Uterus (tissue), 3 donors: ENCODE measurements at regions not wholly inside any gene's neighbourhood (a gene's known extent, or its start where the extent isn't known, plus 50 kb on each side); places are given as distances from the start of the nearest gene placed in this dataset.

Source experiments
- DNase-seq, 2 donors: peaks; one replicate each; pipeline ENCODE4 v3.0.0-alpha.2; 2019 to 2020
- H3K27ac ChIP-seq, 2 donors: fragments of 200-600 bp; sonication (generic); 1 replicate in 1 of 2; 2 replicates in 1 of 2; pipeline ENCODE4 v1.5.1; 2016 to 2018
- H3K27me3 ChIP-seq, 2 donors: fragments of 200-600 bp; sonication (generic); one replicate each; pipeline ENCODE4 v1.5.1; 2018 to 2019; ENCODE audit warnings: control low read depth in 1 of 2
- H3K36me3 ChIP-seq, 2 donors: fragments of 200-600 bp; sonication (generic); one replicate each; pipeline ENCODE4 v1.5.1; 2019; ENCODE audit warnings: control low read depth in 1 of 2
- H3K4me1 ChIP-seq, 2 donors: fragments of 200-600 bp; sonication (generic); one replicate each; pipeline ENCODE4 v1.5.1; 2018 to 2019; ENCODE audit warnings: control low read depth in 1 of 2
- H3K4me3 ChIP-seq, 2 donors: fragments of 200-600 bp; sonication (generic); 1 replicate in 1 of 2; 2 replicates in 1 of 2; pipeline ENCODE4 v1.5.1; 2018 to 2019; ENCODE audit warnings: mild to moderate bottlenecking in 1 of 2
- H3K9me3 ChIP-seq, 2 donors: fragments of 200-600 bp; sonication (generic); one replicate each; pipeline ENCODE4 v1.5.1; 2019; ENCODE audit warnings: control low read depth in 1 of 2
- CTCF ChIP-seq, 4 experiments: fragments of 200-600 bp in 2 of 4; fragments of 450-650 bp in 2 of 4; sonication (generic) in 2 of 4; IDR thresholded peaks; one replicate each; pipeline ENCODE4 v1.5.1; 2016 to 2019; ENCODE audit warnings: antibody characterized with exemption in 4 of 4, mild to moderate bottlenecking in 2 of 4, moderate library complexity in 1 of 4
- POLR2A ChIP-seq, 2 donors: fragments of 450-650 bp; IDR thresholded peaks; one replicate each; pipeline ENCODE4 v1.6.1; 2016; ENCODE audit warnings: antibody characterized with exemption in 2 of 2, mild to moderate bottlenecking in 1 of 2, moderate library complexity in 1 of 2
- intact Hi-C: fragments of 100-400 bp; cut with DNase I; formaldehyde crosslinking; loops from one replicate; pipeline ENCODE4 v1.15.1; 2023; ENCODE audit warnings: low total_unique reads
- donor health status: DM: yes; HTN: yes; CAD: no.

DNA sequence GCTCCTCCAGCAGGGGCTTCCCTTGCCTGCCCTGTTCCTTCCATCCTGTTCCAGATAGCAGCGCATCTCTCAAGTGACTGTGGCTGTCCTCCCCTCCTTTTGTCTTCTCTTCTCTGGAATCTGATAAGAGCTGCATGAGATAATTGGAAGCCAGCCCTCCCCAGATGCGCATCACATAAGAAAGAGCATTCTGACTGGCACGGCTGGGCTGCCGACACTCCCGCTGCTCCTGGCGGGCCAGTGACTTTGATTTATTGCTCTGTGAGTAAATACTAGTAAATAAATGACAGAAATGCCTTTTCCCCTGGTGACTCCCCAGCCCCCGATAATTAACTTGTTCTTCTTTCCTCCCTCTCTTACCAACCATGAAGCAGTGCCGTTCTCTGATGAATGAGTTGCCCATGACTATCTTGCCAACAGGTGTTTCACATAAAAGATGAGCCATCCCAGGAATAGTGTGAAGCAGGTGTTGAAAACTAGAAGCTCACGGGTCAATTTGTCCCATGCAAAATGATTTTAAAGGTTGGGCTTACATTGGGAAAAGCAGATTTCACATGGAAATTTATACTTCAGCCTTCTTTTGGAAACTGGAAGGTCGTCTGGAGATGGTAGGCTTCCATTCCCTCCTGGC lies 212.3 kb downstream of the ERCC6L2 start:
- H3K4me1 ChIP-seq, result no peaks in the 10 kb centered on the region
- H3K4me3 ChIP-seq, result no peak overlapping the region
- no peak overlapping the region for H3K27ac ChIP-seq
- no peak for TF ChIP-seq POLR2A (IDR thresholded peaks at IDR 0.05)
- TF ChIP-seq CTCF (IDR thresholded peaks at IDR 0.05), result no peak
- DNase-seq, result no peak
- H3K27me3 ChIP-seq, result no peaks in the 10 kb centered on the region
- no peaks in the 10 kb centered on the region for H3K9me3 ChIP-seq
- H3K36me3 ChIP-seq, result no peaks in the 10 kb centered on the region
- intact Hi-C loops, result no loop called here

DNA sequence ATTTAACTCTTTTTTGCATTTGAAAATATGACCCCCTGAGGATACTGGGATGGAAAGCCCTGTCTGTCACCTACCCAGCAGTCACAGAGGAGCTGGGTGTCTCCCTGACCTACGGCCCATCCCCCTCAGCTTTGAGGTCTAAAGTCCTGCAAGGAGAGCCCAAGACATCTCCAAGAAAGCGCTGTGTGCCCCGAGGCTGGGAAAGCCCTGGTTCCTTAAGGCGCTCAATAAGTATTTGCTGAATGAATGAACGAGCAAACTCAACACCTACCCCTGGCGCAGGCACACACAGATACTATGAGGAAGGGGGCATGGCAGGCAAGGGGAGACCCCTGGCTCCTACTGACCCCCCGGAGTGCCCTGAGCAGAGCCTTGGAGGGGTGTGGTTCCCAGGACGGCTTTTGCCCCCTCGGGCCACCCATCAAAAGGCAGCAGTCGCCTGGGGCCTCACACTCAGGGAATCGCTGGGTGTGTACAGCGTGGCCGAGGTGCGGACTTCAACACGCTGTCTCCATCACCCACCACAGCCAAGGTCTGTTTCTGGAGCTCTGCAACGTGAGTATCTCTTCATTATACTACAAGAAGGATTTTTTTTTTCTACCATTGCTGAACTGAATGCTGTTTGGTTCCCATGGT lies 211.6 kb downstream of the ERCC6L2 start:
- H3K27me3 ChIP-seq, result no peaks in the 10 kb centered on the region
- intact Hi-C loops, result no loop called here
- H3K27ac ChIP-seq, result no peak overlapping the region
- H3K9me3 ChIP-seq, result no peaks in the 10 kb centered on the region
- no peak for DNase-seq
- no peaks in the 10 kb centered on the region for H3K36me3 ChIP-seq
- H3K4me1 ChIP-seq, result no peaks in the 10 kb centered on the region
- no peak overlapping the region for H3K4me3 ChIP-seq
- TF ChIP-seq CTCF (IDR thresholded peaks at IDR 0.05) (no peak), POLR2A (IDR thresholded peaks at IDR 0.05) (no peak)

GRCh38 chr9:96085491-96086143 lies 210.1 kb downstream of the ERCC6L2 start:
- intact Hi-C loops, result no loop called here
- no peaks in the 10 kb centered on the region for H3K36me3 ChIP-seq

DNA sequence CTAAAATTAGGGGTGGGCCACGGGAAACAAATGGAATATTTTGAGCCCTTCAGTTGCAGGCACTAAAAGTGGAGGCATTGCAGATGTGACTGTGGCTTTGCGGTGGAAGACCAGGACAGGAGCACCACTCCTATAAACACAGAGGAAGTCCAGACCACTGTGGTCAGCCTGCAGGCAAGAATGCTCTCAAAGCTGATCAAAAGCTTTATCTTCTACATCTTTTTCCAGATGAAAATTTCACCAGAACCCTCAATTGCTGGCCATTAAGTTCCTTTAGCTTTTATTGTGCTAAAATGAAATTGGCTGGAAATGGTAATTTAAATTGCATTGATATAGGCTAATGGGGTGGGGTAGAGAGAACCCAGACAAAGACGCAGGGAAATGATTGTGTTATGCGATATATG lies 208.8 kb downstream of the ERCC6L2 start:
- DNase-seq, result no peak
- H3K27ac ChIP-seq, result no peak overlapping the region
- no peaks in the 10 kb centered on the region for H3K27me3 ChIP-seq
- TF ChIP-seq POLR2A (IDR thresholded peaks at IDR 0.05), result no peak
- TF ChIP-seq CTCF (IDR thresholded peaks at IDR 0.05), result no peak
- H3K36me3 ChIP-seq, result no peaks in the 10 kb centered on the region
- H3K9me3 ChIP-seq, result no peaks in the 10 kb centered on the region
- H3K4me1 ChIP-seq, result no peaks in the 10 kb centered on the region
- no peak overlapping the region for H3K4me3 ChIP-seq
- intact Hi-C loops, result no loop called here

More at GRCh38 chr9:96085491-96086143, 210.1 kb downstream of the ERCC6L2 start:
- TF ChIP-seq POLR2A (IDR thresholded peaks at IDR 0.05) (no peak), CTCF (IDR thresholded peaks at IDR 0.05) (no peak)
- Histone ChIP-seq H3K27ac (no peak overlapping the region), H3K4me1 (no peaks in the 10 kb centered on the region), H3K27me3 (no peaks in the 10 kb centered on the region), H3K9me3 (no peaks in the 10 kb centered on the region), H3K4me3 (no peak overlapping the region)
- DNase-seq, result no peak

GRCh38 chr9:96082516-96083232 lies 207.2 kb downstream of the ERCC6L2 start:
- H3K36me3 ChIP-seq, result no peaks in the 10 kb centered on the region
- H3K4me1 ChIP-seq, result no peaks in the 10 kb centered on the region
- intact Hi-C loops, result no loop called here
- no peak overlapping the region for H3K27ac ChIP-seq
- no peak for TF ChIP-seq POLR2A (IDR thresholded peaks at IDR 0.05)
- TF ChIP-seq CTCF (IDR thresholded peaks at IDR 0.05), result no peak
- H3K27me3 ChIP-seq, result no peaks in the 10 kb centered on the region
- DNase-seq, result no peak
- no peaks in the 10 kb centered on the region for H3K9me3 ChIP-seq
- no peak overlapping the region for H3K4me3 ChIP-seq
